Memory B cell (primary cell): ENCODE measurements at regions not wholly inside any gene's neighbourhood (a gene's known extent, or its start where the extent isn't known, plus 50 kb on each side); places are given as distances from the start of the nearest gene placed in this dataset.

Source experiments
- ATAC-seq: fragments of 150-1000 bp; cut with Tn5 transposase; 2 replicates; pipeline ENCODE4 v1.10.0; 2021; ENCODE audit warnings: low read depth, mild to moderate bottlenecking, moderate library complexity
- DNase-seq, 2 donors: peaks; one replicate each; pipeline ENCODE4 v3.0.0; 2022; ENCODE audit warnings: low spot score in 2 of 2
- H3K27ac Mint-ChIP-seq: one replicate; pipeline ENCODE4 v1.8.0; 2022; ENCODE audit warnings: mild to moderate bottlenecking, moderate library complexity, mixed read lengths
- H3K27me3 Mint-ChIP-seq: one replicate; pipeline ENCODE4 v1.8.0; 2022; ENCODE audit warnings: mixed read lengths
- H3K36me3 Mint-ChIP-seq: one replicate; pipeline ENCODE4 v1.8.0; 2022; ENCODE audit warnings: mild to moderate bottlenecking, mixed read lengths
- H3K4me1 Mint-ChIP-seq: one replicate; pipeline ENCODE4 v1.8.0; 2022; ENCODE audit warnings: mixed read lengths
- H3K4me3 Mint-ChIP-seq: one replicate; pipeline ENCODE4 v1.8.0; 2022; ENCODE audit warnings: mild to moderate bottlenecking, moderate library complexity, mixed read lengths
- H3K9me3 Mint-ChIP-seq: one replicate; pipeline ENCODE4 v1.8.0; 2022; ENCODE audit warnings: mixed read lengths

- H3K27me3 Mint-ChIP-seq = peaks cover 2% of the 10 kb centered on the region
- no peak overlapping the region for H3K27ac Mint-ChIP-seq
- DNase-seq (no peak), ATAC-seq (no peak)
- no peaks in the 10 kb centered on the region for H3K4me1 Mint-ChIP-seq
- H3K9me3 Mint-ChIP-seq = no peaks in the 10 kb centered on the region
- H3K36me3 Mint-ChIP-seq = no peaks in the 10 kb centered on the region
- H3K4me3 Mint-ChIP-seq = no peak overlapping the region
Measured at GRCh38 chr3:11944052-11944673, 60.0 kb upstream of the SYN2 start.

GRCh38 chr3:11948331-11948730 lies 55.9 kb upstream of the SYN2 start:
- H3K27ac Mint-ChIP-seq = no peak overlapping the region
- H3K36me3 Mint-ChIP-seq = no peaks in the 10 kb centered on the region
- H3K4me3 Mint-ChIP-seq = no peak overlapping the region
- ATAC-seq = no peak
- no peaks in the 10 kb centered on the region for H3K9me3 Mint-ChIP-seq
- H3K4me1 Mint-ChIP-seq = no peaks in the 10 kb centered on the region
- peaks cover 9% of the 10 kb centered on the region for H3K27me3 Mint-ChIP-seq
- DNase-seq = no peak

- no peaks in the 10 kb centered on the region for H3K9me3 Mint-ChIP-seq
- H3K4me3 Mint-ChIP-seq = no peak overlapping the region
- DNase-seq = no peak
Measured at GRCh38 chr3:11948866-11949265, 55.3 kb upstream of the SYN2 start.

GRCh38 chr3:11949351-11949750 lies 54.8 kb upstream of the SYN2 start:
- Mint-ChIP-seq H3K9me3 (no peaks in the 10 kb centered on the region), H3K27ac (no peak overlapping the region), H3K36me3 (no peaks in the 10 kb centered on the region), H3K4me3 (no peak overlapping the region), H3K4me1 (no peaks in the 10 kb centered on the region), H3K27me3 (peaks cover 9% of the 10 kb centered on the region)
- ATAC-seq (no peak), DNase-seq (no peak)

More at GRCh38 chr3:11948866-11949265, 55.3 kb upstream of the SYN2 start:
- no peaks in the 10 kb centered on the region for H3K36me3 Mint-ChIP-seq
- ATAC-seq = no peak
- H3K27me3 Mint-ChIP-seq = peaks cover 9% of the 10 kb centered on the region
- no peaks in the 10 kb centered on the region for H3K4me1 Mint-ChIP-seq
- no peak overlapping the region for H3K27ac Mint-ChIP-seq

GRCh38 chr3:11950576-11950975 lies 53.6 kb upstream of the SYN2 start:
- no peaks in the 10 kb centered on the region for H3K4me1 Mint-ChIP-seq
- no peaks in the 10 kb centered on the region for H3K36me3 Mint-ChIP-seq
- no peak overlapping the region for H3K27ac Mint-ChIP-seq
- DNase-seq = no peak
- H3K4me3 Mint-ChIP-seq = no peak overlapping the region
- peaks cover 9% of the 10 kb centered on the region for H3K27me3 Mint-ChIP-seq
- no peaks in the 10 kb centered on the region for H3K9me3 Mint-ChIP-seq
- ATAC-seq = no peak

GRCh38 chr3:11953350-11953749 lies 50.8 kb upstream of the SYN2 start:
- Mint-ChIP-seq H3K27me3 (peaks cover 11% of the 10 kb centered on the region), H3K36me3 (no peaks in the 10 kb centered on the region), H3K27ac (no peak overlapping the region), H3K4me1 (no peaks in the 10 kb centered on the region), H3K9me3 (no peaks in the 10 kb centered on the region), H3K4me3 (no peak overlapping the region)
- ATAC-seq (no peak), DNase-seq (no peak)

- Mint-ChIP-seq H3K9me3 (no peaks in the 10 kb centered on the region), H3K27me3 (peaks cover 11% of the 10 kb centered on the region), H3K27ac (no peak overlapping the region), H3K4me3 (no peak overlapping the region), H3K4me1 (no peaks in the 10 kb centered on the region), H3K36me3 (no peaks in the 10 kb centered on the region)
- ATAC-seq = no peak
- no peak for DNase-seq
Measured at GRCh38 chr3:11953778-11954177, 50.4 kb upstream of the SYN2 start.

- peaks cover 7% of the 10 kb centered on the region for H3K27me3 Mint-ChIP-seq
- no peaks in the 10 kb centered on the region for H3K36me3 Mint-ChIP-seq
- H3K4me3 Mint-ChIP-seq = no peak overlapping the region
- H3K27ac Mint-ChIP-seq = no peak overlapping the region
- ATAC-seq (no peak), DNase-seq (no peak)
- H3K9me3 Mint-ChIP-seq = peaks cover 2% of the 10 kb centered on the region
- H3K4me1 Mint-ChIP-seq = no peaks in the 10 kb centered on the region
Measured at GRCh38 chr3:11954312-11954934, 49.8 kb upstream of the SYN2 start.
